Neural cell (in vitro differentiated cells): ENCODE measurements at regions not wholly inside any gene's neighbourhood (a gene's known extent, or its start where the extent isn't known, plus 50 kb on each side); places are given as distances from the start of the nearest gene placed in this dataset.

Source experiments
- H2AFZ ChIP-seq: fragments of 200-600, 300-800 bp; sonication (generic), shearing (Covaris generic); 2 replicates; pipeline ENCODE4 v1.6.0; 2014; ENCODE audit warnings: low read depth, mild to moderate bottlenecking, antibody characterized with exemption, low read length, moderate library complexity
- H3F3A ChIP-seq: fragments of 200-600 bp; shearing (Covaris generic); 2 replicates; pipeline ENCODE4 v1.6.1; 2016; ENCODE audit warnings: mild to moderate bottlenecking, moderate library complexity, mixed read lengths, antibody characterized with exemption, low read length; ENCODE audit not compliant: insufficient read depth, poor library complexity, severe bottlenecking
- H3K27ac ChIP-seq: fragments of 200-600, 300-800 bp; sonication (generic), shearing (Covaris generic); 2 replicates; pipeline ENCODE4 v1.5.1; 2014; ENCODE audit warnings: mild to moderate bottlenecking, low read length, moderate library complexity
- H3K27me3 ChIP-seq: fragments of 300-800, 200-600 bp; sonication (generic), shearing (Covaris generic); 2 replicates; pipeline ENCODE4 v1.6.0; 2014; ENCODE audit warnings: mild to moderate bottlenecking, low read depth, low read length, moderate library complexity; ENCODE audit not compliant: insufficient read depth
- H3K36me3 ChIP-seq: fragments of 300-800, 200-600 bp; sonication (generic), shearing (Covaris generic); 2 replicates; pipeline ENCODE4 v1.5.1; 2014; ENCODE audit warnings: mild to moderate bottlenecking, antibody characterized with exemption, low read length, moderate library complexity; ENCODE audit not compliant: insufficient read depth
- H3K4me2 ChIP-seq: fragments of 300-800, 200-600 bp; sonication (generic), shearing (Covaris generic); 2 replicates; pipeline ENCODE4 v1.6.0; 2014; ENCODE audit warnings: mild to moderate bottlenecking, low read length
- H3K4me3 ChIP-seq: fragments of 300-800, 200-600 bp; sonication (generic), shearing (Covaris generic); 2 replicates; pipeline ENCODE4 v1.5.1; 2014; ENCODE audit warnings: mild to moderate bottlenecking, low read length, moderate library complexity
- H3K79me2 ChIP-seq: fragments of 200-600 bp; shearing (Covaris generic); replicated peaks from 2 replicates; pipeline ENCODE4 v1.6.0; 2014; ENCODE audit warnings: mild to moderate bottlenecking, low read length, moderate library complexity; ENCODE audit not compliant: insufficient read depth
- H3K9ac ChIP-seq: fragments of 300-800, 200-600 bp; sonication (generic), shearing (Covaris generic); 2 replicates; pipeline ENCODE4 v1.6.1; 2016; ENCODE audit warnings: mild to moderate bottlenecking, low read length, mixed read lengths
- H3K9me2 ChIP-seq: fragments of 200-600 bp; shearing (Covaris generic); 2 replicates; pipeline ENCODE4 v1.6.1; 2016; ENCODE audit warnings: mild to moderate bottlenecking, low read length, mixed read lengths; ENCODE audit not compliant: insufficient read depth
- H3K9me3 ChIP-seq: fragments of 200-600, 300-800 bp; sonication (generic), shearing (Covaris generic); 2 replicates; pipeline ENCODE4 v1.6.1; 2016; ENCODE audit warnings: mild to moderate bottlenecking, mixed run types, low read length, moderate library complexity, mixed read lengths
- H4K20me1 ChIP-seq: fragments of 200-600 bp; shearing (Covaris generic); 2 replicates; pipeline ENCODE4 v1.6.1; 2016; ENCODE audit warnings: mild to moderate bottlenecking, mixed run types; ENCODE audit not compliant: insufficient read depth
- EP300 ChIP-seq: fragments of 450-650 bp; conservative IDR thresholded peaks from 2 replicates; pipeline ENCODE4 v1.6.1; 2014; ENCODE audit warnings: antibody characterized with exemption, mild to moderate bottlenecking, moderate library complexity; ENCODE audit not compliant: poor library complexity, severe bottlenecking
- EZH2 ChIP-seq: fragments of 200-600, 300-800 bp; shearing (Covaris generic), sonication (generic); IDR thresholded peaks from 2 replicates; pipeline ENCODE4 v1.6.1; 2014; ENCODE audit warnings: antibody characterized with exemption, low read length, borderline replicate concordance, mild to moderate bottlenecking; ENCODE audit not compliant: insufficient read depth, poor library complexity, severe bottlenecking
- MXI1 ChIP-seq: fragments of 450-650 bp; conservative IDR thresholded peaks from 2 replicates; pipeline ENCODE4 v1.6.1; 2014; ENCODE audit warnings: antibody characterized with exemption, mild to moderate bottlenecking; ENCODE audit not compliant: poor library complexity, severe bottlenecking
- POLR2AphosphoS5 ChIP-seq: IDR thresholded peaks from 2 replicates; pipeline ENCODE4 v1.6.1; 2012
- RAD21 ChIP-seq: fragments of 450-650 bp; conservative IDR thresholded peaks from 2 replicates; pipeline ENCODE4 v1.6.1; 2014; ENCODE audit warnings: antibody characterized with exemption, mild to moderate bottlenecking, moderate library complexity
- SMC3 ChIP-seq: fragments of 450-650 bp; conservative IDR thresholded peaks from 2 replicates; pipeline ENCODE4 v1.6.1; 2014; ENCODE audit warnings: antibody characterized with exemption, mild to moderate bottlenecking, moderate library complexity; ENCODE audit not compliant: poor library complexity
- TAF1 ChIP-seq: IDR thresholded peaks from 2 replicates; pipeline ENCODE4 v1.6.1; 2012; ENCODE audit warnings: low read depth
- TF ChIP-seq, protein P1 (sequence below): IDR thresholded peaks from 2 replicates; pipeline ENCODE4 v1.6.1; 2012; ENCODE audit warnings: borderline replicate concordance
- TF ChIP-seq, protein P2 (sequence below): fragments of 450-650 bp; IDR thresholded peaks from 2 replicates; pipeline ENCODE4 v1.5.1; 2014; ENCODE audit warnings: antibody characterized with exemption, mild to moderate bottlenecking, moderate library complexity; ENCODE audit not compliant: poor library complexity, severe bottlenecking

DNA sequence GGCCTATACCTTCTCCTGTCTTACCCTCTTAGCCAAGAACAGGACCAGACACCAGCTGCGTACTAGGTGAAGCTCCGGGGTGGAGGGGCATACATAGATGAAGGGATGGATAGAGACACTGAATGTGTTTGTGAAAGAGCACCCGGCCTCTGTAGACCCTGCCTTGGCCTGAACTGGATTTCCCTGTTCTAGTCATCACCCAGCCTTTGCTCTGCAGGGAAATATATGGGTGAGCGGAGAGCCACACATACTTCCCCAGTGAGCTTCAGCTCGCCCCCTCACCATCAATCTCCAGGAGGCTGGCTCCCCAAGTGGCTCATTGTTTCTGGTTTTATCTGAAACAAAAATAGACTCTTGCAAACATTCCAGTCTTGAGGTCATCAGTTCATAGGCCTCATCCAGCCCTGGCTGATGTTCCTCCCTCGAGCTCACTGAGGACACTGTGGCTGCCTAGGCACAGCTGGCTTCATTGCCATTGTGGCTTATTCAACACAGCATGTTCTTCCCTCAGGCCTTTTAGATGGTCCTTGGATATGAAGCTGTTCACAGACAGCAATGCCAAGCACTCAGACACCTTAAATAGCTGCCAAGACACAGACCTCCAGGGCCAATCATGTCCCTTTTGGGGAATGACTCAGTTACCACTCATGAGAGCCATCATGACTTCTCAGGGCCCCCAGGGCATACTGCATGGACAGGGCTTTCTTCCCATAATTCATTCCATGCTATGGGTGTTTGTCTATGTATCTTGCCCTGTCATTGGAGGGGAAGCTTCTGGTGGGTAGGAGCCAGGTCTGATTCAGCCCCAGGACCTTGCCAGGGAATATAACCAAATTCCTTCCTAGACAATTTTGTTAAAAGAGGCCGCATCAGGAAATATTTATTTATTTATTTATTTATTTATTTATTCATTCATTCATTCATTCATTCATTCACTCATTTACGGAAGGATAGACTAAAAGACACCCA, 82.4 kb downstream of the TTC32 start:
- Histone ChIP-seq H3F3A (no peaks in the 10 kb centered on the region), H4K20me1 (no peaks in the 10 kb centered on the region), H3K4me2 (no peak overlapping the region), H3K9me2 (no peaks in the 10 kb centered on the region), H3K79me2 (no peaks in the 10 kb centered on the region), H3K9me3 (no peaks in the 10 kb centered on the region), H2AFZ (no peak overlapping the region), H3K36me3 (no peaks in the 10 kb centered on the region), H3K27ac (no peak overlapping the region), H3K27me3 (no peaks in the 10 kb centered on the region), H3K9ac (no peak overlapping the region), H3K4me3 (no peak overlapping the region)
- TF ChIP-seq, protein P1, sequence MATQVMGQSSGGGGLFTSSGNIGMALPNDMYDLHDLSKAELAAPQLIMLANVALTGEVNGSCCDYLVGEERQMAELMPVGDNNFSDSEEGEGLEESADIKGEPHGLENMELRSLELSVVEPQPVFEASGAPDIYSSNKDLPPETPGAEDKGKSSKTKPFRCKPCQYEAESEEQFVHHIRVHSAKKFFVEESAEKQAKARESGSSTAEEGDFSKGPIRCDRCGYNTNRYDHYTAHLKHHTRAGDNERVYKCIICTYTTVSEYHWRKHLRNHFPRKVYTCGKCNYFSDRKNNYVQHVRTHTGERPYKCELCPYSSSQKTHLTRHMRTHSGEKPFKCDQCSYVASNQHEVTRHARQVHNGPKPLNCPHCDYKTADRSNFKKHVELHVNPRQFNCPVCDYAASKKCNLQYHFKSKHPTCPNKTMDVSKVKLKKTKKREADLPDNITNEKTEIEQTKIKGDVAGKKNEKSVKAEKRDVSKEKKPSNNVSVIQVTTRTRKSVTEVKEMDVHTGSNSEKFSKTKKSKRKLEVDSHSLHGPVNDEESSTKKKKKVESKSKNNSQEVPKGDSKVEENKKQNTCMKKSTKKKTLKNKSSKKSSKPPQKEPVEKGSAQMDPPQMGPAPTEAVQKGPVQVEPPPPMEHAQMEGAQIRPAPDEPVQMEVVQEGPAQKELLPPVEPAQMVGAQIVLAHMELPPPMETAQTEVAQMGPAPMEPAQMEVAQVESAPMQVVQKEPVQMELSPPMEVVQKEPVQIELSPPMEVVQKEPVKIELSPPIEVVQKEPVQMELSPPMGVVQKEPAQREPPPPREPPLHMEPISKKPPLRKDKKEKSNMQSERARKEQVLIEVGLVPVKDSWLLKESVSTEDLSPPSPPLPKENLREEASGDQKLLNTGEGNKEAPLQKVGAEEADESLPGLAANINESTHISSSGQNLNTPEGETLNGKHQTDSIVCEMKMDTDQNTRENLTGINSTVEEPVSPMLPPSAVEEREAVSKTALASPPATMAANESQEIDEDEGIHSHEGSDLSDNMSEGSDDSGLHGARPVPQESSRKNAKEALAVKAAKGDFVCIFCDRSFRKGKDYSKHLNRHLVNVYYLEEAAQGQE, result no peak
- TF ChIP-seq EP300, result no peak
- TF ChIP-seq, protein P2, sequence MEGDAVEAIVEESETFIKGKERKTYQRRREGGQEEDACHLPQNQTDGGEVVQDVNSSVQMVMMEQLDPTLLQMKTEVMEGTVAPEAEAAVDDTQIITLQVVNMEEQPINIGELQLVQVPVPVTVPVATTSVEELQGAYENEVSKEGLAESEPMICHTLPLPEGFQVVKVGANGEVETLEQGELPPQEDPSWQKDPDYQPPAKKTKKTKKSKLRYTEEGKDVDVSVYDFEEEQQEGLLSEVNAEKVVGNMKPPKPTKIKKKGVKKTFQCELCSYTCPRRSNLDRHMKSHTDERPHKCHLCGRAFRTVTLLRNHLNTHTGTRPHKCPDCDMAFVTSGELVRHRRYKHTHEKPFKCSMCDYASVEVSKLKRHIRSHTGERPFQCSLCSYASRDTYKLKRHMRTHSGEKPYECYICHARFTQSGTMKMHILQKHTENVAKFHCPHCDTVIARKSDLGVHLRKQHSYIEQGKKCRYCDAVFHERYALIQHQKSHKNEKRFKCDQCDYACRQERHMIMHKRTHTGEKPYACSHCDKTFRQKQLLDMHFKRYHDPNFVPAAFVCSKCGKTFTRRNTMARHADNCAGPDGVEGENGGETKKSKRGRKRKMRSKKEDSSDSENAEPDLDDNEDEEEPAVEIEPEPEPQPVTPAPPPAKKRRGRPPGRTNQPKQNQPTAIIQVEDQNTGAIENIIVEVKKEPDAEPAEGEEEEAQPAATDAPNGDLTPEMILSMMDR, result no peak
- TF ChIP-seq RAD21, result no peak
- no peak for TF ChIP-seq EZH2
- TF ChIP-seq MXI1, result no peak
- TF ChIP-seq POLR2AphosphoS5, result no peak

DNA sequence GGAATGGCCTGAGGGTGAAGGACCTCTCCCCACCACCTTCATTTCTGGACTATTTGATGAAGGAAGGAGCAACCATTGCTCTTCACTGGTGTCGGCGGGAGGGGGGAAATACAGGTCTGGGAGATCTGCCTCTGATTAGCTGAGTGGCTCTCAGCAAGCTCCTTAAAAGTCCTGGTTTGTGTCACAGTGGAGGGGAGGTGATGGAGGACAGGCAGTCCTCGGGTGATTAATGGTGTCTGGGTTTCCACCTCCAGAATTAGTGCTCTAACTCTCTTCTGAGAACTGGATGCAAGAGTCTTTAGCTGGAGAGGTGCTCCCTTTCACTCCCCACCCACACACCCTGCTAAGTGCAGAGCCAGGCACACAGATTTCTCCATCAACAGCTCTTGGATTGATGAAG, 83.2 kb downstream of the TTC32 start:
- no peak overlapping the region for H3K9ac ChIP-seq
- no peaks in the 10 kb centered on the region for H4K20me1 ChIP-seq
- no peaks in the 10 kb centered on the region for H3K9me3 ChIP-seq
- H3F3A ChIP-seq, result no peaks in the 10 kb centered on the region
- H3K79me2 ChIP-seq, result no peaks in the 10 kb centered on the region
- no peak overlapping the region for H3K27ac ChIP-seq
- H3K4me3 ChIP-seq, result no peak overlapping the region
- H3K36me3 ChIP-seq, result no peaks in the 10 kb centered on the region
- TF ChIP-seq MXI1 (no peak), SMC3 (no peak), TAF1 (no peak), POLR2AphosphoS5 (no peak), EZH2 (no peak), RAD21 (no peak)
- TF ChIP-seq, protein P1, result no peak
- H3K27me3 ChIP-seq, result no peaks in the 10 kb centered on the region
- H2AFZ ChIP-seq, result no peak overlapping the region
- no peak overlapping the region for H3K4me2 ChIP-seq
- H3K9me2 ChIP-seq, result no peaks in the 10 kb centered on the region
